NCI-H2196 (cell line): ENCODE measurements at regions not wholly inside any gene's neighbourhood (a gene's known extent, or its start where the extent isn't known, plus 50 kb on each side); places are given as distances from the start of the nearest gene placed in this dataset.

ENCODE experiments used
- DNase-seq: peaks from one replicate; lab custom pipeline; 2025; ENCODE audit not compliant: unreplicated experiment; lab: John Stamatoyannopoulos, UW

- peak; percentile 24 for DNase-seq
Measured at GRCh38 chr3:113136071-113136470, 75.3 kb upstream of the BOC start.

DNA sequence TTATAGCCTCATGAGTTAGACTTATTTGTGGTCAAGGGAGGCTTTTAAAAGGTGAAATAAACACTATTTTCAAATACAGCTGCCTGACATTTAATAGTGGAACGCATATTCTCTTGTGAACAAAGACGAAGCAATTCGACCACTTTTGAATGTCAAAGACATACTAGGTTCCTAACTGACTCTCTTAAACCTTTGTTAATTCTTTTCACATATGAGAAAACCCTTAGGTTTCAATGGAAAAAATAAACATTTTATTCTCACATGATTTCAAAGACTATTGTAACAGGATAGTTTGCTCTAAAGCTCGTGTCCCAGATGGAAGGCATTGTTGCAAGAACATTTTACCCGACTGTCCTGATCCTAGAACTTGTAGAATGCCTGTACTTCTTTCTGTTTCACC lies 74.8 kb upstream of the BOC start:
- no peak for DNase-seq

DNA sequence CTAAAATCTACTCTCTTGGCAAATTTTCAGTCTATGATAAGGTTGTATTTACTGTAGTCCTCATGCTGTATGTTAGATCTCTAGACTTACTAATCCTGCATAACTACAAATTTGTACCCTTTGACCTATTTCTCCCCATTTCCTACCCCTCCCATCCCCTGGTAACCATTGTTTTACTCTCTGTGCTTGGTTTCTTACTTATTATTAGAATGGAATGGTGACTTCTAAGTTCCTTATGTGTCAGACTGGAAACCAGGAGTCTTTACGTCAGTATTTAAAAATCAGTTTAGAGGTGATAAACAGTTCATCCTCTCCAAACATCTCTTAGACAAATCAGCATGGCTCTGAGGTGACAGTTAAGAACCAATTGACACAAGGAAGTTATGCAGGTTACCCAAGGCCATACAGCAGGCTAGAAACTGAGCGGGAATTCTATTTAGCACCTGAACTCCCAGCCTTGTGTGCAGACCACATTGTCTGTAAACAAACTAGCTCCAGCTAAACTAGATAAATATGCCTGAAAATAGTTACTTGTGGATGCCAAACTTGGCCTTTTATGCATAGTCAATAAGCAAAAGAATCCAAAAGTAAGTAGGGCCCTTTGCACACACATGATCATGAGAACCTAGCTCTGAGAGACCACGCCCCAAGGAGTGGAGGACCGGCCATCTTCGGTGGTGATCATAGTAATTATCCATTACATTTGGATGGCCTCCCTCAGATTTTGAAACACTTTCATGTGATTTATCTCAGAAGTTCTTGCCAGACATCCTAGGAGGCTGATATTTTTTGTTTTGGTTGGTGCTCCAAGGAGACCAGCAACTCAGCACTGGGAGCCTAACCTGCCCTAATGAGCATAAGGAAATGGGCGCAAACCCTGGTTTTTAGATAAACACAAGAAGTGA lies 72.3 kb upstream of the BOC start:
- DNase-seq = no peak

- no peak for DNase-seq
Measured at GRCh38 chr3:113140876-113141275, 70.5 kb upstream of the BOC start.

- DNase-seq = no peak
Measured at GRCh38 chr3:113141543-113141942, 69.8 kb upstream of the BOC start.

DNA sequence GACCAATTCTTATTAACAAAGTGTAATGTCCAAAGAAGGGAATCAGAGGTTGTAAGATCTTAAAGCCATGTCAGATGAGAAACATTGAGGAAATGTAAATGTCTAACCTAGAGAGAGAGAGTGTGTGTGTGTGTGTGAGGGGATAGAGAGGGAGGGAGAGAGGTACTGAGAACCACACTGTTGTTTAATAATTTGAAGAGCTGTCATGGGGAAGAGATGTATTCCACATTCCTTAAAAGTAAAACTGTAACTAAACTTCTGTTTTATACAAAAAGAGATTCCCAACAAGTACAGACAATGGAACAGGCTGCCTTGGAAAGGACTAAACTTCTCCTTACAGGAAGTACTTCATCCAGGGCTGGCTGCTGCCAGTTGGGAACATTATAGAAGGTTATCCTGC lies 68.9 kb upstream of the BOC start:
- no peak for DNase-seq

DNA sequence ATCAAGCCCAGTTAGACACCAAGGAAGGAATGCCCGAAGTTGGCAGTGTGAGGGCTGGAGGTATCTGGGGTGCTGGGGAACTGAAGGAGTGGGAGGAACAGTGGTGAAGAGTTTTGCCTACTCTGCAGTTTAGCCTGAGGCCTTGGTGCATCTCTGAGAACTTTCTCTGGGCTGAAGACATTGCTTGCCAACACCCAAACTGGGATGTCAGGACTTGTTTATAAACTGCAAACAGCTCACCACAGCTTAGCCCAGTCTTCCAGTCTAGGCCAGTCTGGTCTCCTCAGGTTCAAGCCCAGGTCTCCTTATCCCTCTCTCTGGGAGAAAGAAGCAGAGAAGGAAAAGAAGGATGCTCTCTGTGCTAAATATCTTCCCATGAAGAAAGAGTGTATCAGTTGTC lies 68.0 kb upstream of the BOC start:
- DNase-seq = no peak

- DNase-seq = no peak
Measured at GRCh38 chr3:113147681-113148261, 63.6 kb upstream of the BOC start.

DNA sequence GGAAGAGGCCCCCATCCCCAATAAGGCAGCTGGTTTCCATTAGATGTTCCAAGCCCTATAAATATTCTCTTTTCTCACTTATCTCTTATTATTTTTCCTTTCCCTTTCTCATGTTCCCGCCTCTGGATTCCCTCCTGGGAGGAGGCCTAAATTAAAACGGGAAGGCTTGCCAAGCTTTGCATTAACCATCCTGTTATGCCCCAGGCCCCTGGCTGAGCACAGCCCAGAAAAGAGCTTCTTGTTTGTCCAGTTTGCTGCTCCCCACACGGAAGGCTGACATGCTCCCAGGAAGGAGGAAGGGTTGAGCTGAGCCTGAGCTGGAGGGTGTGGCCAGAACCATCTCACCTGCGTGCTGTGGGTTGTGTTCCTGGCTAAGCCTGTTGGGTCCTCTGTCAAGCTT lies 63.1 kb upstream of the BOC start:
- no peak for DNase-seq

- no peak for DNase-seq
Measured at GRCh38 chr3:113150250-113150649, 61.1 kb upstream of the BOC start.

- peak; percentile 24 for DNase-seq
Measured at GRCh38 chr3:113151461-113152031, 59.8 kb upstream of the BOC start.

GRCh38 chr3:113152849-113153248 lies 58.5 kb upstream of the BOC start:
- no peak for DNase-seq

DNA sequence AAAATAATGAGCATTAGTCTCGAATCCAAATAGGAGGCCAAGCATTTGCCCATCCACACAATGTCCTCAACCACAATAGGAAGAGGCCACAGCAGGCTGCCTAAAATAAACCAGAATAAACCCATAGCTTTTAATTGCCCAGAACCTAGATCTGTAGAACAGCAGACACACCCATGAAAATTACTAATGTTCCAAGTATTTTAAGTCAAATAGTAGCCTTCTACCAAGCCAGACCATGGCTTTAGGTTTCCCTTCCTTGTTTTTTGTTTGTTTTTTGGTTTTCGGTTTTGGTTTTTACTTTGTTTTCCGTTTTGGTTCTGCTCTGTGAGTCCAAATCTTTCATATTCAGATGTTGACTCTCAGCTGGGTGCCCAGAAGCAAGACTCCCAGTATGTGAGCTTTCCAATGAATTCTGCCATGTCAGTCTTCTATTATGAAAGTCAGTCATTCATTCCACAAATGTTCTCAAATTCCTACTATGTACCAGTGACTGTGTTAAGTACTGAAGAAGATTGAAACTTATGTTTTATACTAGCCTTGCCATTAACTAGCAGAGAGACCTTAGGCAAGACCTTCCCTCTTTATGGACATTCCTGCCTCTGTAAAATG lies 57.8 kb upstream of the BOC start:
- no peak for DNase-seq

DNA sequence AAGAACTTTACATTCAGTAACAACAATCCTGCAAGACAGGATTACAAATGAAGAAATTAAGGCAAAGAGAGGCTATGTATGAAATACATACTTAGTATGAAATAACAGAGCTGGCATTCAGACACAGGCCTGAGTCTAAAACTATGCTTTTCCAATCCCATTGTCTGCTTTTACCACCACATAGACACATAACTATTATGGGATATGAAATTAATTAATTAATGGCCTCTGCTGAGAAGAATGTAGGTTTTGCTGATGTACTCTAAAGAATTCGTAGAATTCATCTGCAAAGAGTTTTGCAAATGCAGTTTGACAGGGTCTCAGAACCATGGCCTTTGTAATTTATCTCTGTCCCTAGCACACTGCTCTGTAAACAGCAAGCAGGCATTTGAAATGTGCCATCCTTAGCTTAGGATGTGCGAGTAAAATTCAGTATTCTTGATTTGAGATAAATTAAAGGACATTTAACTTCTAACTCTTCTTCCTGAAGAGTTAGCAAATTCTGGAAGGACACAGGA lies 54.5 kb upstream of the BOC start:
- no peak for DNase-seq

GRCh38 chr3:113157408-113158030 lies 53.8 kb upstream of the BOC start:
- no peak for DNase-seq

DNA sequence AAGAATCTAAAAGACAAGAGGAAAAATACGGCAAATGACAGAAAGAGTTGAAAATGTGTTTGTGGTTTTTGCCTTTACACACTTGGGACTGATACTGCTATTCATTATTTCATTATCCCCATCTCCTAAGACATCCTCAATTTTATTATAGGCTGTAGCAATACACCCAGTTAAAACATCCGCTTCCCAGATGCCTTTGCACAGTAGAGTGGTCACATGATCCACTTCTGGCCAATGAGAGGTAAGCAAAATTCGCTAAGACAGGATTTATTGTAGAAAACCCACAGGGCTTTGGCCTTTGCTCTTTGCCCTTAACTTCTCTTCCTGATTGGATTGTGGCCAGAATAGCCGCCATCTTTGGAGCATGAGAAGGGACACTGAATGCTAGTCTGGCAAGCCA lies 53.2 kb upstream of the BOC start:
- DNase-seq = no peak
